ENCODE measurements at regions not wholly inside any gene's neighbourhood (a gene's known extent, or its start where the extent isn't known, plus 50 kb on each side); places are given as distances from the start of the nearest gene placed in this dataset.

DNA sequence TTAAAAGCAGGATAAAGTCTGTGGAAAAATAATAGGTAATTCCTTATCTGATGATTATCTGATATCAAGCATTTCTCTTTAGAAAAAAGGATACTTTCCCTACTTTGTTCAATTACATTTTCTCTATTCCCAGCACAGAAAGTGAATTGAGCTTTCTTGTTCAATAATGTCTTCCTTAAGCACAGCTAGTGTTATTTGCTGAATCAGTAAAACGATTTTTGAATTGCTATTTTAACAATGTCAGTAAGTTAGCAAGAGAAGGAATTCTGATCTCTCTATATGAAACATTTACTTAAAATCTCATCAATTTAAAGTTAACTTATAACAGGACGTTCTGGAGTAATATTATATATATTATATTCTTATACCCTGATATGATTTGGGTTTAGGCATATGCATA lies 337.2 kb upstream of the ANKRD30A start:
- intact Hi-C loops (cut with micrococcal nuclease) = no loop called here
- no peaks in the 10 kb centered on the region for H3K27me3 ChIP-seq (ENCODE audit: insufficient read depth, low read length)
- DNase-seq (ENCODE audit: low read depth, low spot score) (no peak), ATAC-seq (no peak)
- H3K9ac ChIP-seq (ENCODE audit: low read length) = no peak overlapping the region
- H2AFZ ChIP-seq (ENCODE audit: low read depth, low read length, poor library complexity, severe bottlenecking) = no peak overlapping the region
- H3K4me1 ChIP-seq (ENCODE audit: control insufficient read depth in 1 of 2, insufficient read depth in 2 of 2, low read length in 2 of 2) = no peaks in the 10 kb centered on the region
- no peaks in the 10 kb centered on the region for H3K36me3 ChIP-seq (ENCODE audit: control insufficient read depth in 1 of 2, insufficient read depth in 2 of 2, low read length in 2 of 2)
- peaks cover 0 to 4% of the 10 kb centered on the region in 2 experiments; a peak in 2 of 4 replicates for H3K9me3 ChIP-seq (ENCODE audit: control insufficient read depth in 1 of 2, insufficient read depth in 1 of 2, low read depth in 1 of 2, low read length in 2 of 2)
- RAD21 ChIA-PET (ENCODE audit: low non-redundant PET in 1 of 2, low total read pairs in 2 of 2, uncharacterized antibody in 2 of 2, unreplicated experiment in 2 of 2) = no interaction called here
- BruUV-seq (replicated peaks) = no TSS peak
- TF ChIP-seq CBX3 (IDR thresholded peaks at IDR 0.05; ENCODE audit: low read depth) (no peak), EZH2 (IDR thresholded peaks at IDR 0.05) (no peak), ZNF274 (IDR thresholded peaks at IDR 0.05; ENCODE audit: low read depth, low read length) (no peak), ELF1 (IDR thresholded peaks at IDR 0.05; ENCODE audit: borderline replicate concordance, low read depth) (no peak), YY1 (IDR thresholded peaks at IDR 0.05; ENCODE audit: extremely low read depth, insufficient replicate concordance, low read depth, low read length) (no peak), POLR2A (IDR thresholded peaks at IDR 0.05; ENCODE audit: borderline replicate concordance, extremely low read depth, insufficient read depth, insufficient read length) (no peak), TCF7L2 (IDR thresholded peaks at IDR 0.05; ENCODE audit: borderline replicate concordance, extremely low read depth, insufficient read depth, insufficient read length) (no peak)
- TF ChIP-seq, protein P1, sequence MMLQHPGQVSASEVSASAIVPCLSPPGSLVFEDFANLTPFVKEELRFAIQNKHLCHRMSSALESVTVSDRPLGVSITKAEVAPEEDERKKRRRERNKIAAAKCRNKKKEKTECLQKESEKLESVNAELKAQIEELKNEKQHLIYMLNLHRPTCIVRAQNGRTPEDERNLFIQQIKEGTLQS (IDR thresholded peaks at IDR 0.05) = no peak
- H3K9me2 ChIP-seq (ENCODE audit: insufficient read depth) = no peaks in the 10 kb centered on the region
- no peak overlapping the region for H3K4me2 ChIP-seq (ENCODE audit: low read length)
- H3K4me3 ChIP-seq (replicated peaks in 1 of 2; ENCODE audit: low read depth in 1 of 2, low read length in 2 of 2) = no peak overlapping the region
- no peak overlapping the region for H3K27ac ChIP-seq (ENCODE audit: low read depth, low read length)
- no peaks in the 10 kb centered on the region for H3K79me2 ChIP-seq (ENCODE audit: insufficient read depth, low read length)
- CTCF ChIA-PET = no interaction called here
- POLR2A ChIA-PET = no interaction called here
- no peaks in the 10 kb centered on the region for H4K20me1 ChIP-seq (ENCODE audit: insufficient read depth)

- ATAC-seq (no peak), DNase-seq (ENCODE audit: low read depth, low spot score) (no peak)
- RAD21 ChIA-PET (ENCODE audit: low non-redundant PET in 1 of 2, low total read pairs in 2 of 2, uncharacterized antibody in 2 of 2, unreplicated experiment in 2 of 2) = no interaction called here
- Histone ChIP-seq H4K20me1 (ENCODE audit: insufficient read depth) (no peaks in the 10 kb centered on the region), H3K4me1 (ENCODE audit: control insufficient read depth in 1 of 2, insufficient read depth in 2 of 2, low read length in 2 of 2) (no peaks in the 10 kb centered on the region), H3K79me2 (ENCODE audit: insufficient read depth, low read length) (no peaks in the 10 kb centered on the region), H3K4me3 (replicated peaks in 1 of 2; ENCODE audit: low read depth in 1 of 2, low read length in 2 of 2) (no peak overlapping the region), H3K4me2 (ENCODE audit: low read length) (no peak overlapping the region), H3K9me3 (ENCODE audit: control insufficient read depth in 1 of 2, insufficient read depth in 1 of 2, low read depth in 1 of 2, low read length in 2 of 2) (peaks cover 0 to 8% of the 10 kb centered on the region in 2 experiments; a peak in 3 of 4 replicates), H3K27ac (ENCODE audit: low read depth, low read length) (no peak overlapping the region), H3K9me2 (ENCODE audit: insufficient read depth) (no peaks in the 10 kb centered on the region), H3K36me3 (ENCODE audit: control insufficient read depth in 1 of 2, insufficient read depth in 2 of 2, low read length in 2 of 2) (no peaks in the 10 kb centered on the region), H3K9ac (ENCODE audit: low read length) (no peak overlapping the region), H2AFZ (ENCODE audit: low read depth, low read length, poor library complexity, severe bottlenecking) (no peak overlapping the region), H3K27me3 (ENCODE audit: insufficient read depth, low read length) (no peaks in the 10 kb centered on the region)
- intact Hi-C loops (cut with micrococcal nuclease) = no loop called here
- CTCF ChIA-PET = no interaction called here
- POLR2A ChIA-PET = no interaction called here
- no TSS peak for BruUV-seq (replicated peaks)
- TF ChIP-seq POLR2A (IDR thresholded peaks at IDR 0.05; ENCODE audit: borderline replicate concordance, extremely low read depth, insufficient read depth, insufficient read length) = no peak
- TF ChIP-seq ZNF274 (IDR thresholded peaks at IDR 0.05; ENCODE audit: low read depth, low read length) = no peak
- TF ChIP-seq YY1 (IDR thresholded peaks at IDR 0.05; ENCODE audit: extremely low read depth, insufficient replicate concordance, low read depth, low read length) = no peak
- no peak for TF ChIP-seq FOSL1 (IDR thresholded peaks at IDR 0.05; ENCODE audit: low read depth)
- no peak for TF ChIP-seq SIN3A (IDR thresholded peaks at IDR 0.05; ENCODE audit: low read depth)
- TF ChIP-seq, protein P2, sequence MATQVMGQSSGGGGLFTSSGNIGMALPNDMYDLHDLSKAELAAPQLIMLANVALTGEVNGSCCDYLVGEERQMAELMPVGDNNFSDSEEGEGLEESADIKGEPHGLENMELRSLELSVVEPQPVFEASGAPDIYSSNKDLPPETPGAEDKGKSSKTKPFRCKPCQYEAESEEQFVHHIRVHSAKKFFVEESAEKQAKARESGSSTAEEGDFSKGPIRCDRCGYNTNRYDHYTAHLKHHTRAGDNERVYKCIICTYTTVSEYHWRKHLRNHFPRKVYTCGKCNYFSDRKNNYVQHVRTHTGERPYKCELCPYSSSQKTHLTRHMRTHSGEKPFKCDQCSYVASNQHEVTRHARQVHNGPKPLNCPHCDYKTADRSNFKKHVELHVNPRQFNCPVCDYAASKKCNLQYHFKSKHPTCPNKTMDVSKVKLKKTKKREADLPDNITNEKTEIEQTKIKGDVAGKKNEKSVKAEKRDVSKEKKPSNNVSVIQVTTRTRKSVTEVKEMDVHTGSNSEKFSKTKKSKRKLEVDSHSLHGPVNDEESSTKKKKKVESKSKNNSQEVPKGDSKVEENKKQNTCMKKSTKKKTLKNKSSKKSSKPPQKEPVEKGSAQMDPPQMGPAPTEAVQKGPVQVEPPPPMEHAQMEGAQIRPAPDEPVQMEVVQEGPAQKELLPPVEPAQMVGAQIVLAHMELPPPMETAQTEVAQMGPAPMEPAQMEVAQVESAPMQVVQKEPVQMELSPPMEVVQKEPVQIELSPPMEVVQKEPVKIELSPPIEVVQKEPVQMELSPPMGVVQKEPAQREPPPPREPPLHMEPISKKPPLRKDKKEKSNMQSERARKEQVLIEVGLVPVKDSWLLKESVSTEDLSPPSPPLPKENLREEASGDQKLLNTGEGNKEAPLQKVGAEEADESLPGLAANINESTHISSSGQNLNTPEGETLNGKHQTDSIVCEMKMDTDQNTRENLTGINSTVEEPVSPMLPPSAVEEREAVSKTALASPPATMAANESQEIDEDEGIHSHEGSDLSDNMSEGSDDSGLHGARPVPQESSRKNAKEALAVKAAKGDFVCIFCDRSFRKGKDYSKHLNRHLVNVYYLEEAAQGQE (IDR thresholded peaks at IDR 0.05; ENCODE audit: low read depth) = no peak
- no peak for TF ChIP-seq CBX3 (IDR thresholded peaks at IDR 0.05; ENCODE audit: low read depth)
- TF ChIP-seq, protein P3, sequence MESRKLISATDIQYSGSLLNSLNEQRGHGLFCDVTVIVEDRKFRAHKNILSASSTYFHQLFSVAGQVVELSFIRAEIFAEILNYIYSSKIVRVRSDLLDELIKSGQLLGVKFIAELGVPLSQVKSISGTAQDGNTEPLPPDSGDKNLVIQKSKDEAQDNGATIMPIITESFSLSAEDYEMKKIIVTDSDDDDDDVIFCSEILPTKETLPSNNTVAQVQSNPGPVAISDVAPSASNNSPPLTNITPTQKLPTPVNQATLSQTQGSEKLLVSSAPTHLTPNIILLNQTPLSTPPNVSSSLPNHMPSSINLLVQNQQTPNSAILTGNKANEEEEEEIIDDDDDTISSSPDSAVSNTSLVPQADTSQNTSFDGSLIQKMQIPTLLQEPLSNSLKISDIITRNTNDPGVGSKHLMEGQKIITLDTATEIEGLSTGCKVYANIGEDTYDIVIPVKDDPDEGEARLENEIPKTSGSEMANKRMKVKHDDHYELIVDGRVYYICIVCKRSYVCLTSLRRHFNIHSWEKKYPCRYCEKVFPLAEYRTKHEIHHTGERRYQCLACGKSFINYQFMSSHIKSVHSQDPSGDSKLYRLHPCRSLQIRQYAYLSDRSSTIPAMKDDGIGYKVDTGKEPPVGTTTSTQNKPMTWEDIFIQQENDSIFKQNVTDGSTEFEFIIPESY (IDR thresholded peaks at IDR 0.05; ENCODE audit: extremely low read depth, insufficient replicate concordance, low read length) = no peak
- no peak for TF ChIP-seq EGR1 (IDR thresholded peaks at IDR 0.05; ENCODE audit: low read depth)
- no peak for TF ChIP-seq ZFX (IDR thresholded peaks at IDR 0.05)
- TF ChIP-seq RAD21 (IDR thresholded peaks at IDR 0.05; ENCODE audit: low read depth) = no peak
- no peak for TF ChIP-seq EZH2phosphoT487 (IDR thresholded peaks at IDR 0.05; ENCODE audit: borderline replicate concordance)
- no peak for TF ChIP-seq JUND (IDR thresholded peaks at IDR 0.05)
These were observed 342.0 kb upstream of the ANKRD30A start for GRCh38 chr10:36783400-36783799.
